IMR-90 (cell line): ENCODE measurements at regions not wholly inside any gene's neighbourhood (a gene's known extent, or its start where the extent isn't known, plus 50 kb on each side); places are given as distances from the start of the nearest gene placed in this dataset.

Experiments used
- ATAC-seq: fragments of 200-7000 bp; cut with Tn5 transposase; 2 replicates; pipeline ENCODE4 v1.9.1; 2020; ENCODE audit warnings: low read depth, mild to moderate bottlenecking, moderate library complexity
- BruUV-seq: library from RNA; stranded (reverse); fragments of 400-500 nt; replicated peaks from 2 replicates; lab custom pipeline; 2021; lab: Mats Ljungman, UMichigan
- CTCF ChIA-PET: fragments of 300-600 bp; formaldehyde crosslinking; extraction: SDS; loops from one replicate; lab custom pipeline; 2021; ENCODE audit warnings: antibody characterized with exemption; lab: Yijun Ruan, JAX
- POLR2A ChIA-PET: fragments of 300-600 bp; sonication (Branson Sonifier 250); formaldehyde crosslinking; loops from one replicate; lab custom pipeline; 2022; ENCODE audit warnings: antibody characterized with exemption; ENCODE audit not compliant: unreplicated experiment; lab: Charles Lee
- DNase-seq: peaks from one replicate; pipeline ENCODE4 v3.0.0; 2013
- H2AFZ ChIP-seq: replicated peaks from 2 replicates; pipeline ENCODE3; 2013; ENCODE audit warnings: low read length, mild to moderate bottlenecking; ENCODE audit not compliant: poor library complexity
- H2AK5ac ChIP-seq: 2 replicates; pipeline ENCODE4 v1.6.1; 2013; ENCODE audit warnings: low read depth, low read length, inconsistent platforms
- H2AK9ac ChIP-seq: replicated peaks from 2 replicates; pipeline ENCODE3; 2013; ENCODE audit warnings: mild to moderate bottlenecking, low read depth, low read length, moderate library complexity; ENCODE audit not compliant: poor library complexity
- H2BK120ac ChIP-seq: 2 replicates; pipeline ENCODE4 v1.6.1; 2013; ENCODE audit warnings: low read depth, low read length, inconsistent platforms
- H2BK15ac ChIP-seq: 3 replicates; pipeline ENCODE4 v1.6.1; 2013; ENCODE audit warnings: low read depth, low read length, inconsistent platforms
- H2BK20ac ChIP-seq: 2 replicates; pipeline ENCODE4 v1.6.1; 2013; ENCODE audit warnings: low read depth, mild to moderate bottlenecking, inconsistent platforms, low read length, moderate library complexity
- H2BK5ac ChIP-seq: 2 replicates; pipeline ENCODE4 v1.6.1; 2013; ENCODE audit warnings: mild to moderate bottlenecking, low read depth, low read length, inconsistent platforms; ENCODE audit not compliant: poor library complexity, severe bottlenecking
- H3K14ac ChIP-seq: replicated peaks from 2 replicates; pipeline ENCODE4 v1.6.1; 2013; ENCODE audit warnings: low read depth, low read length, inconsistent platforms
- H3K18ac ChIP-seq: 2 replicates; pipeline ENCODE4 v1.6.1; 2013; ENCODE audit warnings: low read depth, low read length, control low read depth
- H3K23ac ChIP-seq: 2 replicates; pipeline ENCODE4 v1.6.1; 2013; ENCODE audit warnings: low read depth, low read length, inconsistent platforms
- H3K27ac ChIP-seq: 2 replicates; pipeline ENCODE4 v1.5.1; 2013; ENCODE audit warnings: mild to moderate bottlenecking, control low read depth, low read length; ENCODE audit not compliant: insufficient read depth
- H3K27me3 ChIP-seq: 2 replicates; pipeline ENCODE4 v1.6.1; 2013; ENCODE audit warnings: low read length; ENCODE audit not compliant: control insufficient read depth, insufficient read depth
- H3K36me3 ChIP-seq: 2 replicates; pipeline ENCODE4 v1.6.1; 2013; ENCODE audit warnings: low read length, mixed read lengths; ENCODE audit not compliant: control insufficient read depth, insufficient read depth
- H3K4ac ChIP-seq: 2 replicates; pipeline ENCODE4 v1.6.1; 2013; ENCODE audit warnings: low read depth, low read length, inconsistent platforms
- H3K4me1 ChIP-seq: 2 replicates; pipeline ENCODE4 v1.6.1; 2013; ENCODE audit warnings: low read length, mixed read lengths; ENCODE audit not compliant: control insufficient read depth, insufficient read depth
- H3K4me2 ChIP-seq: 2 replicates; pipeline ENCODE4 v1.6.1; 2013; ENCODE audit warnings: low read depth, mild to moderate bottlenecking, control low read depth, low read length, moderate library complexity
- H3K4me3 ChIP-seq: 2 replicates; pipeline ENCODE4 v1.5.1; 2013; ENCODE audit warnings: low read depth, mild to moderate bottlenecking, control low read depth, low read length, moderate library complexity; ENCODE audit not compliant: insufficient read depth
- H3K56ac ChIP-seq: 2 replicates; pipeline ENCODE4 v1.6.1; 2013; ENCODE audit warnings: low read length, inconsistent platforms; ENCODE audit not compliant: insufficient read depth; ENCODE audit errors: extremely low read depth
- H3K79me1 ChIP-seq, 2 experiments: 2 replicates each; pipeline ENCODE4 v1.6.1; 2013; ENCODE audit warnings: low read length in 2 of 2, inconsistent platforms in 1 of 2, low read depth in 1 of 2
- H3K9ac ChIP-seq: 2 replicates; pipeline ENCODE4 v1.6.1; 2013; ENCODE audit warnings: low read depth, low read length, control low read depth
- H3K9me1 ChIP-seq: 2 replicates; pipeline ENCODE4 v1.6.1; 2013; ENCODE audit warnings: low read length, inconsistent platforms; ENCODE audit not compliant: insufficient read depth
- H3K9me3 ChIP-seq: 2 replicates; pipeline ENCODE4 v1.6.1; 2013; ENCODE audit warnings: low read length; ENCODE audit not compliant: control insufficient read depth, insufficient read depth
- H4K20me1 ChIP-seq: 2 replicates; pipeline ENCODE4 v1.6.1; 2013; ENCODE audit warnings: low read length, inconsistent platforms; ENCODE audit not compliant: insufficient read depth
- H4K5ac ChIP-seq: 2 replicates; pipeline ENCODE4 v1.6.1; 2013; ENCODE audit warnings: mild to moderate bottlenecking, low read depth, low read length, control low read depth
- H4K8ac ChIP-seq, 2 experiments: 2 replicates each; pipeline ENCODE4 v1.6.1; 2013; ENCODE audit warnings: low read depth in 2 of 2, low read length in 2 of 2, control low read depth in 1 of 2, inconsistent platforms in 1 of 2
- H4K91ac ChIP-seq: 2 replicates; pipeline ENCODE4 v1.6.1; 2013; ENCODE audit warnings: low read depth, low read length, inconsistent platforms; ENCODE audit not compliant: insufficient read depth
- BHLHE40 ChIP-seq: fragments of 150-350 bp; IDR thresholded peaks from 2 replicates; pipeline ENCODE4 v1.6.1; 2016; ENCODE audit warnings: mild to moderate bottlenecking, low read depth, low read length
- CEBPB ChIP-seq: IDR thresholded peaks from 2 replicates; pipeline ENCODE4 v1.6.1; 2012; ENCODE audit warnings: low read depth, low read length, improper control_type of control experiment
- CHD1 ChIP-seq: IDR thresholded peaks from 2 replicates; pipeline ENCODE4 v1.6.1; 2012; ENCODE audit warnings: low read depth, low read length, improper control_type of control experiment
- CTCF ChIP-seq: conservative IDR thresholded peaks from 2 replicates; pipeline ENCODE4 v1.5.1; 2012; ENCODE audit warnings: mild to moderate bottlenecking, low read depth, low read length, improper control_type of control experiment
- ELK1 ChIP-seq: fragments of 150-350 bp; IDR thresholded peaks from 2 replicates; pipeline ENCODE4 v1.6.1; 2016; ENCODE audit warnings: low read depth, mild to moderate bottlenecking, low read length, moderate library complexity, borderline replicate concordance
- FOS ChIP-seq: fragments of 150-350 bp; IDR thresholded peaks from 2 replicates; pipeline ENCODE4 v1.6.1; 2016; ENCODE audit warnings: low read depth, low read length
- MAFK ChIP-seq: IDR thresholded peaks from 2 replicates; pipeline ENCODE4 v1.6.1; 2012; ENCODE audit warnings: low read depth, low read length, improper control_type of control experiment
- MAZ ChIP-seq: IDR thresholded peaks from 2 replicates; pipeline ENCODE4 v1.6.1; 2012; ENCODE audit warnings: low read depth, mild to moderate bottlenecking, low read length, improper control_type of control experiment, moderate library complexity, borderline replicate concordance
- MXI1 ChIP-seq: IDR thresholded peaks from 2 replicates; pipeline ENCODE4 v1.6.1; 2012; ENCODE audit warnings: low read depth, mild to moderate bottlenecking, low read length, moderate library complexity, borderline replicate concordance
- NFE2L2 ChIP-seq: fragments of 150-350 bp; IDR thresholded peaks from 2 replicates; pipeline ENCODE4 v1.6.1; 2016; ENCODE audit warnings: low read depth, mild to moderate bottlenecking, low read length
- POLR2A ChIP-seq: IDR thresholded peaks from 2 replicates; pipeline ENCODE4 v1.6.1; 2012; ENCODE audit warnings: mild to moderate bottlenecking, low read depth, low read length
- RAD21 ChIP-seq: IDR thresholded peaks from 2 replicates; pipeline ENCODE4 v1.6.1; 2012; ENCODE audit warnings: low read length, improper control_type of control experiment
- RCOR1 ChIP-seq: IDR thresholded peaks from 2 replicates; pipeline ENCODE4 v1.6.1; 2012; ENCODE audit warnings: mild to moderate bottlenecking, low read length, improper control_type of control experiment; ENCODE audit not compliant: insufficient replicate concordance
- RFX5 ChIP-seq: IDR thresholded peaks from 2 replicates; pipeline ENCODE4 v1.8.0; 2012; ENCODE audit warnings: low read depth, mild to moderate bottlenecking, low read length, moderate library complexity
- SMC3 ChIP-seq: fragments of 150-350 bp; IDR thresholded peaks from 2 replicates; pipeline ENCODE4 v1.6.1; 2016; ENCODE audit warnings: low read depth, mild to moderate bottlenecking, antibody characterized with exemption, low read length, moderate library complexity
- WGBS, 2 experiments: methylation state at CpG; one replicate each; pipeline versions ENCODE4 v1.1.5 to v1.1.7; 2013; ENCODE audit warnings: missing lambda C conversion rate in 2 of 2; ENCODE audit not compliant: insufficient read length in 1 of 2; ENCODE audit errors: extremely low coverage in 2 of 2; 5-methylcytosine and 5-hydroxymethylcytosine counted together
- dilution Hi-C: fragments of 300-500 bp; cut with HindIII; formaldehyde crosslinking; loops from one replicate; pipeline ENCODE4 v1.14.3; 2018; ENCODE audit warnings: low sequenced_read_pairs; ENCODE audit not compliant: unreplicated experiment
- in situ Hi-C: fragments of 300-500 bp; cut with MboI; formaldehyde crosslinking; loops from 3 replicates; pipeline ENCODE4 v1.14.3; 2019; ENCODE audit warnings: low sequenced_read_pairs, inconsistent platforms, mixed read lengths
- intact Hi-C: fragments of 100-400 bp; cut with micrococcal nuclease; formaldehyde crosslinking; loops from 2 replicates; pipeline ENCODE4 v1.10.0; 2022
- TF ChIP-seq, protein P1 (sequence below): fragments of 150-350 bp; IDR thresholded peaks from 2 replicates; pipeline ENCODE4 v1.6.1; 2017; ENCODE audit warnings: mild to moderate bottlenecking, antibody characterized with exemption, low read length, low read depth

- ATAC-seq: no peak
- H3K14ac ChIP-seq: no peak overlapping the region
- no peak overlapping the region for H3K18ac ChIP-seq
- no peak overlapping the region for H3K4me3 ChIP-seq
- no peak overlapping the region for H3K27ac ChIP-seq
- H3K9ac ChIP-seq: no peak overlapping the region
- H3K27me3 ChIP-seq: no peaks in the 10 kb centered on the region
- no peaks in the 10 kb centered on the region for H3K4me1 ChIP-seq
- in situ Hi-C loops (no loop called here), dilution Hi-C loops (no loop called here), intact Hi-C loops (no loop called here)
- no peak overlapping the region for H2BK15ac ChIP-seq
- H4K91ac ChIP-seq: no peak overlapping the region
- BruUV-seq: no TSS peak
- no peaks in the 10 kb centered on the region for H3K36me3 ChIP-seq
- no peak overlapping the region for H4K8ac ChIP-seq
- no peak overlapping the region for H2BK120ac ChIP-seq
- H3K23ac ChIP-seq: no peak overlapping the region
- H4K5ac ChIP-seq: no peak overlapping the region
- no peaks in the 10 kb centered on the region for H3K79me1 ChIP-seq
- no peak overlapping the region for H2BK20ac ChIP-seq
- ChIA-PET CTCF (interaction anchor here (1.0 kb wide), 1 partner anchor 28 kb away, joined by 4 read pairs; no protein-coding TSS in a partner anchor), POLR2A (no interaction called here)
- H3K4me2 ChIP-seq: no peak overlapping the region
- DNase-seq: no peak
- H3K56ac ChIP-seq: no peak overlapping the region
- no peak overlapping the region for H2BK5ac ChIP-seq
- no peaks in the 10 kb centered on the region for H3K9me3 ChIP-seq
- H2AK5ac ChIP-seq: no peak overlapping the region
- no peak overlapping the region for H2AK9ac ChIP-seq
- WGBS, 2 experiments: no CpG with 5 or more reads among the region's 1 CpG
- TF ChIP-seq MXI1: no peak
- no peak for TF ChIP-seq FOS
- no peak for TF ChIP-seq MAFK
- no peak for TF ChIP-seq ELK1
- TF ChIP-seq RAD21: no peak
- TF ChIP-seq, protein P1, sequence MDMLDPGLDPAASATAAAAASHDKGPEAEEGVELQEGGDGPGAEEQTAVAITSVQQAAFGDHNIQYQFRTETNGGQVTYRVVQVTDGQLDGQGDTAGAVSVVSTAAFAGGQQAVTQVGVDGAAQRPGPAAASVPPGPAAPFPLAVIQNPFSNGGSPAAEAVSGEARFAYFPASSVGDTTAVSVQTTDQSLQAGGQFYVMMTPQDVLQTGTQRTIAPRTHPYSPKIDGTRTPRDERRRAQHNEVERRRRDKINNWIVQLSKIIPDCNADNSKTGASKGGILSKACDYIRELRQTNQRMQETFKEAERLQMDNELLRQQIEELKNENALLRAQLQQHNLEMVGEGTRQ: no peak
- TF ChIP-seq NFE2L2: no peak
- TF ChIP-seq RCOR1: no peak
- no peak for TF ChIP-seq CTCF
- TF ChIP-seq BHLHE40: no peak
- no peak for TF ChIP-seq MAZ
- no peak for TF ChIP-seq POLR2A
- no peak for TF ChIP-seq CEBPB
- TF ChIP-seq RFX5: no peak
- TF ChIP-seq CHD1: no peak
- TF ChIP-seq SMC3: no peak
- no peak overlapping the region for H3K4ac ChIP-seq
- no peak overlapping the region for H2AFZ ChIP-seq
- no peaks in the 10 kb centered on the region for H3K9me1 ChIP-seq
- H4K20me1 ChIP-seq: no peaks in the 10 kb centered on the region
Observed at GRCh38 chr7:81321949-81322348, 403.1 kb upstream of the SEMA3C start.
